ENCODE measurements at regions not wholly inside any gene's neighbourhood (a gene's known extent, or its start where the extent isn't known, plus 50 kb on each side); places are given as distances from the start of the nearest gene placed in this dataset.

- Histone ChIP-seq H4K20me1 (ENCODE audit: insufficient read depth, low read length) (no peaks in the 10 kb centered on the region), H3K36me3 (replicated peaks in 1 of 2; ENCODE audit: control insufficient read depth in 1 of 2, insufficient read depth in 2 of 2, low read length in 2 of 2) (no peaks in the 10 kb centered on the region), H2AFZ (ENCODE audit: insufficient read depth, low read depth, low read length, poor library complexity, severe bottlenecking) (no peak overlapping the region), H3K4me1 (ENCODE audit: control insufficient read depth in 1 of 2, insufficient read depth in 2 of 2, low read length in 2 of 2) (no peaks in the 10 kb centered on the region), H3K79me2 (ENCODE audit: insufficient read depth, low read length) (no peaks in the 10 kb centered on the region), H3K9me3 (replicated peaks in 1 of 2; ENCODE audit: control insufficient read depth in 1 of 2, insufficient read depth in 1 of 2, low read length in 2 of 2) (peaks cover 3 to 4% of the 10 kb centered on the region in 2 donors), H3K27ac (ENCODE audit: low read depth in 1 of 2, low read length in 2 of 2) (no peak overlapping the region), H3K4me3 (replicated peaks in 1 of 3; ENCODE audit: low read depth in 2 of 3, low read length in 3 of 3) (no peak overlapping the region), H3K27me3 (ENCODE audit: control insufficient read depth in 2 of 2, insufficient read depth in 2 of 2, low read length in 2 of 2) (no peaks in the 10 kb centered on the region), H3K4me2 (replicated peaks; ENCODE audit: extremely low read depth, low read length, poor library complexity, severe bottlenecking) (no peak overlapping the region), H3K9ac (ENCODE audit: insufficient read depth, low read length, poor library complexity, severe bottlenecking) (no peak overlapping the region)
- Mint-ChIP-seq H3K4me3 (no peak overlapping the region), H3K27ac (no peak overlapping the region), H3K4me1 (no peaks in the 10 kb centered on the region), H3K9me3 (peaks cover 3 to 14% (median 7%) of the 10 kb centered on the region in 7 donors), H3K36me3 (no peaks in the 10 kb centered on the region), H3K27me3 (ENCODE audit: low read depth in 3 of 3) (peaks cover 0 to 3% (median 0%) of the 10 kb centered on the region in 3 donors)
- WGBS (ENCODE audit: insufficient coverage): no CpG with 5 or more reads among the region's 1 CpG
- TF ChIP-seq CTCF (IDR thresholded peaks at IDR 0.05): no peak
- intact Hi-C loops (cut with micrococcal nuclease): no loop called here
- no peak for DNase-seq
Observed at GRCh38 chr15:92328207-92328606, 65.5 kb upstream of the ST8SIA2 start.

- no peaks in the 10 kb centered on the region for H3K79me2 ChIP-seq (ENCODE audit: insufficient read depth, low read length)
- H3K36me3 ChIP-seq (replicated peaks in 1 of 2; ENCODE audit: control insufficient read depth in 1 of 2, insufficient read depth in 2 of 2, low read length in 2 of 2): no peaks in the 10 kb centered on the region
- no peaks in the 10 kb centered on the region for H3K4me1 Mint-ChIP-seq
- no peak overlapping the region for H3K9ac ChIP-seq (ENCODE audit: insufficient read depth, low read length, poor library complexity, severe bottlenecking)
- no peak overlapping the region for H3K4me3 Mint-ChIP-seq
- 93% methylated on average over 2 of the region's 6 CpGs for WGBS (ENCODE audit: insufficient coverage)
- DNase-seq: no peak
- no peak for TF ChIP-seq CTCF (IDR thresholded peaks at IDR 0.05)
- H3K4me2 ChIP-seq (replicated peaks; ENCODE audit: extremely low read depth, low read length, poor library complexity, severe bottlenecking): no peak overlapping the region
- no peaks in the 10 kb centered on the region for H4K20me1 ChIP-seq (ENCODE audit: insufficient read depth, low read length)
- H3K27ac ChIP-seq (ENCODE audit: low read depth in 1 of 2, low read length in 2 of 2): no peak overlapping the region
- H3K27me3 Mint-ChIP-seq (ENCODE audit: low read depth in 3 of 3): peaks cover 0 to 5% (median 3%) of the 10 kb centered on the region in 3 donors
- H3K9me3 ChIP-seq (replicated peaks in 1 of 2; ENCODE audit: control insufficient read depth in 1 of 2, insufficient read depth in 1 of 2, low read length in 2 of 2): peaks cover 13 to 14% of the 10 kb centered on the region in 2 donors
- no peak overlapping the region for H3K4me3 ChIP-seq (replicated peaks in 1 of 3; ENCODE audit: low read depth in 2 of 3, low read length in 3 of 3)
- peaks cover 4 to 18% (median 10%) of the 10 kb centered on the region in 7 donors for H3K9me3 Mint-ChIP-seq
- H2AFZ ChIP-seq (ENCODE audit: insufficient read depth, low read depth, low read length, poor library complexity, severe bottlenecking): no peak overlapping the region
- H3K4me1 ChIP-seq (ENCODE audit: control insufficient read depth in 1 of 2, insufficient read depth in 2 of 2, low read length in 2 of 2): no peaks in the 10 kb centered on the region
- intact Hi-C loops (cut with micrococcal nuclease): no loop called here
- no peak overlapping the region for H3K27ac Mint-ChIP-seq
- H3K36me3 Mint-ChIP-seq: no peaks in the 10 kb centered on the region
- no peaks in the 10 kb centered on the region for H3K27me3 ChIP-seq (ENCODE audit: control insufficient read depth in 2 of 2, insufficient read depth in 2 of 2, low read length in 2 of 2)
Observed at GRCh38 chr15:92332125-92332899, 61.4 kb upstream of the ST8SIA2 start.

All from CD14-positive monocyte (primary cell).